NCI-H1105 treated with DMSO at 0.1 percent for 48 hours (cell line): ENCODE measurements at regions not wholly inside any gene's neighbourhood (a gene's known extent, or its start where the extent isn't known, plus 50 kb on each side); places are given as distances from the start of the nearest gene placed in this dataset.

Experiments used
- DNase-seq: peaks from one replicate; lab custom pipeline; 2025; lab: John Stamatoyannopoulos, UW

- no peak for DNase-seq
These were observed 83.3 kb downstream of the ALDH8A1 start for GRCh38 chr6:134866563-134866962.

GRCh38 chr6:134864558-134864957, 85.3 kb downstream of the ALDH8A1 start:
- DNase-seq = no peak

GRCh38 chr6:134863763-134864510, 86.0 kb downstream of the ALDH8A1 start:
- no peak for DNase-seq

GRCh38 chr6:134854366-134854765, 95.5 kb downstream of the ALDH8A1 start:
- no peak for DNase-seq

GRCh38 chr6:134853111-134854055, 96.5 kb downstream of the ALDH8A1 start:
- DNase-seq = no peak

- DNase-seq = no peak
These were observed 98.4 kb downstream of the ALDH8A1 start for GRCh38 chr6:134851548-134851947.

- no peak for DNase-seq
These were observed 99.1 kb downstream of the ALDH8A1 start for GRCh38 chr6:134850721-134851305.

- DNase-seq = no peak
These were observed 99.9 kb downstream of the ALDH8A1 start for GRCh38 chr6:134849920-134850447.

GRCh38 chr6:134848076-134848475, 101.8 kb downstream of the ALDH8A1 start:
- no peak for DNase-seq

- no peak for DNase-seq
These were observed 103.0 kb downstream of the ALDH8A1 start for GRCh38 chr6:134846865-134847264.

GRCh38 chr6:134846031-134846430, 103.9 kb downstream of the ALDH8A1 start:
- no peak for DNase-seq

GRCh38 chr6:134844120-134844519, 105.8 kb downstream of the ALDH8A1 start:
- no peak for DNase-seq

GRCh38 chr6:134840086-134840867, 109.6 kb downstream of the ALDH8A1 start:
- DNase-seq = no peak

- no peak for DNase-seq
These were observed 113.9 kb downstream of the ALDH8A1 start for GRCh38 chr6:134835993-134836392.

GRCh38 chr6:134830940-134831339, 119.0 kb downstream of the ALDH8A1 start:
- DNase-seq = peak; percentile 54

- DNase-seq = no peak
These were observed 119.7 kb downstream of the ALDH8A1 start for GRCh38 chr6:134830194-134830593.

- DNase-seq = no peak
These were observed 121.3 kb downstream of the ALDH8A1 start for GRCh38 chr6:134828641-134829040.

GRCh38 chr6:134826889-134827737, 122.8 kb downstream of the ALDH8A1 start:
- no peak for DNase-seq

GRCh38 chr6:134823710-134824034, 126.2 kb downstream of the ALDH8A1 start:
- DNase-seq = no peak

GRCh38 chr6:134822920-134823709, 126.8 kb downstream of the ALDH8A1 start:
- peak; percentile 73 for DNase-seq
